ENCODE measurements at regions not wholly inside any gene's neighbourhood (a gene's known extent, or its start where the extent isn't known, plus 50 kb on each side); places are given as distances from the start of the nearest gene placed in this dataset.

DNA sequence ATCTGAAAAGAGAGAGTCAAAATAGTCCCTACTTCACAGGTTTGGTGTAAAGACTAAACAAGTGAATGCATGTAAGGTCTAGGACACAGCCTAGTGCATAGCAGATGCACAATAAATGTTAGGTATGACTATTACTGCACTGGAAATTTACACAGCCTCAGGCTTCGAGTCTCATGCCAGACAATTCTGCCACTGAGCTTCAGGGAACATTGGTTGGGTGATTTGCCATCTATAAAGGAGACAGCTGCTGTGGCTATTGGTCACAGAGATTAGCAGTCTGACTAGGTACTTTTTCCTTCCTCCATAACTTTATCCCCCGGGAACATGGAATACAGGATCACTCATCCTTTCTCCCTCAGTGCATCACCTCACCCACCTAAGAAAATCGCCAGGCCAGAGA lies 89.2 kb downstream of the FAM124B start (continued):
- no peak for TF ChIP-seq BMI1 (IDR thresholded peaks at IDR 0.05; ENCODE audit: borderline replicate concordance)
- TF ChIP-seq LARP7 (IDR thresholded peaks at IDR 0.05), result no peak
- no peak for TF ChIP-seq DPF2 (IDR thresholded peaks at IDR 0.05)

DNA sequence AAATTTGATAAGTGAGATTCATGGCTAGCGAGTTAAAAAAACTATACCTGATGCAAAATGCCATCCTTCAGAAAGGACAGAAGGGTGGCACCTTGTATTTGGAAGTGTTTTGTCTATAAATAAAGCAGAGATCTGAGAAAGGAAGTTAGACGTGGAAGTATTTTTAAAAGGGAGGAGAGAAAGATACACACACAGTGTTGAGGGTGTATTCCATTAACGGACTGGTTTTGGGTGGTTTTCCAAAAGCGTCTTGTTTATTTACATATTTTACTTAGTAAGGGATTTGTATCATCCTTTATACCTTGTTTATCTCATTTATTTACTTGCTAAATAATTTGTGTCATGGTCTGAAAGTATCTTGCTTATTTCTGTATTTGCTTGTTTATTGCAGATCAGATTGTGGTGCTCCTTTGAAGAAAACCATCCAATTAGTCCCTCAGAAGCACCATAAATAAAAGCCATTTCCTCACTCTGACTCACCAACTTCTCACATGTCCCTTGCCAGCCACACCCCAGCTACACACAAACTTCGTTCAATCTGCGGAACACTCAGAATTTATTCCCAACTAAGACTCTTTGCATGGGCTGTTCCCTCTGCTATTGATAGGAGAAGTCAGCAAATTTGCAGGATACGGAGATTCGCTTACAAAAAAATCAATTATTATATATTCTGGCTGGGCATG lies 90.8 kb downstream of the FAM124B start:
- no peak overlapping the region for H2AFZ ChIP-seq (ENCODE audit: control insufficient read depth, low read depth, low read length)
- SMC1A ChIA-PET (ENCODE audit: uncharacterized antibody, unreplicated experiment), result no interaction called here
- H3K4me2 ChIP-seq (ENCODE audit: control insufficient read depth, insufficient read depth), result no peak overlapping the region
- no peaks in the 10 kb centered on the region for H3K9me3 ChIP-seq (replicated peaks; ENCODE audit: control insufficient read depth, insufficient read depth, low read length)
- FAIRE-seq, result no peak
- no peak for DNase-seq (ENCODE audit: low read depth, low spot score)
- no peak overlapping the region for H3K4me3 ChIP-seq
- BruUV-seq (replicated peaks), result no TSS peak
- no peaks in the 10 kb centered on the region for H4K20me1 ChIP-seq (ENCODE audit: control insufficient read depth, insufficient read depth)
- POLR2A ChIA-PET, result no interaction called here
- ATAC-seq, result no peak
- intact Hi-C loops (cut with micrococcal nuclease; ENCODE audit: unreplicated experiment), result no loop called here
- in situ Hi-C loops (cut with MboI), result no loop called here
- RAD21 ChIA-PET (ENCODE audit: unreplicated experiment), result no interaction called here
- peaks cover 14% of the 10 kb centered on the region for H3K4me1 ChIP-seq (ENCODE audit: control insufficient read depth, insufficient read depth, low read length)
- no peak overlapping the region for H3K27ac ChIP-seq (ENCODE audit: control insufficient read depth, insufficient read depth)
- WGBS (ENCODE audit: insufficient coverage, insufficient replicate concordance, low lambda C conversion rate, missing lambda C conversion rate), result 55% methylated on average over 8 of the region's 8 CpGs
- 0 out of 4 replicates have a peak, but pooled peaks cover 0 to 3% of the 10 kb centered on the region in 2 experiments for H3K27me3 ChIP-seq (replicated peaks in 1 of 2; ENCODE audit: control insufficient read depth in 2 of 2, insufficient read depth in 2 of 2, low read length in 1 of 2)
- no peaks in the 10 kb centered on the region for H3K79me2 ChIP-seq (ENCODE audit: control insufficient read depth, insufficient read depth, low read length)
- TF ChIP-seq, protein P1, sequence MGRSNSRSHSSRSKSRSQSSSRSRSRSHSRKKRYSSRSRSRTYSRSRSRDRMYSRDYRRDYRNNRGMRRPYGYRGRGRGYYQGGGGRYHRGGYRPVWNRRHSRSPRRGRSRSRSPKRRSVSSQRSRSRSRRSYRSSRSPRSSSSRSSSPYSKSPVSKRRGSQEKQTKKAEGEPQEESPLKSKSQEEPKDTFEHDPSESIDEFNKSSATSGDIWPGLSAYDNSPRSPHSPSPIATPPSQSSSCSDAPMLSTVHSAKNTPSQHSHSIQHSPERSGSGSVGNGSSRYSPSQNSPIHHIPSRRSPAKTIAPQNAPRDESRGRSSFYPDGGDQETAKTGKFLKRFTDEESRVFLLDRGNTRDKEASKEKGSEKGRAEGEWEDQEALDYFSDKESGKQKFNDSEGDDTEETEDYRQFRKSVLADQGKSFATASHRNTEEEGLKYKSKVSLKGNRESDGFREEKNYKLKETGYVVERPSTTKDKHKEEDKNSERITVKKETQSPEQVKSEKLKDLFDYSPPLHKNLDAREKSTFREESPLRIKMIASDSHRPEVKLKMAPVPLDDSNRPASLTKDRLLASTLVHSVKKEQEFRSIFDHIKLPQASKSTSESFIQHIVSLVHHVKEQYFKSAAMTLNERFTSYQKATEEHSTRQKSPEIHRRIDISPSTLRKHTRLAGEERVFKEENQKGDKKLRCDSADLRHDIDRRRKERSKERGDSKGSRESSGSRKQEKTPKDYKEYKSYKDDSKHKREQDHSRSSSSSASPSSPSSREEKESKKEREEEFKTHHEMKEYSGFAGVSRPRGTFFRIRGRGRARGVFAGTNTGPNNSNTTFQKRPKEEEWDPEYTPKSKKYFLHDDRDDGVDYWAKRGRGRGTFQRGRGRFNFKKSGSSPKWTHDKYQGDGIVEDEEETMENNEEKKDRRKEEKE (IDR thresholded peaks at IDR 0.05), result no peak
- TF ChIP-seq ETV6 (conservative IDR thresholded peaks at IDR 0.05 in 1 of 2, IDR thresholded peaks at IDR 0.05 in 1 of 2; ENCODE audit: borderline replicate concordance in 1 of 2, low read depth in 1 of 2) (no peak), RAD51 (IDR thresholded peaks at IDR 0.05) (no peak)
- CTCF ChIA-PET, result no interaction called here
- H3K36me3 ChIP-seq (ENCODE audit: control insufficient read depth in 2 of 2, insufficient read depth in 2 of 2, low read length in 1 of 2), result no peaks in the 10 kb centered on the region
- H3K9ac ChIP-seq (ENCODE audit: control insufficient read depth, insufficient read depth, low read length), result no peak overlapping the region

Measured in GM12878 (cell line).